CD8-positive, alpha-beta memory T cell (primary cell): ENCODE measurements at regions not wholly inside any gene's neighbourhood (a gene's known extent, or its start where the extent isn't known, plus 50 kb on each side); places are given as distances from the start of the nearest gene placed in this dataset.

Experiments used
- CTCF ChIA-PET: fragments of 350-600 bp; sonication (Branson Sonifier 250); formaldehyde crosslinking; loops from one replicate; lab custom pipeline; 2021; ENCODE audit warnings: antibody characterized with exemption; lab: Charles Lee
- POLR2A ChIA-PET: fragments of 350-600 bp; sonication (Branson Sonifier 250); formaldehyde crosslinking; loops from one replicate; lab custom pipeline; 2021; ENCODE audit warnings: antibody characterized with exemption; lab: Charles Lee
- DNase-seq, 5 donors: peaks; one replicate each; pipeline versions ENCODE4 v3.0.0 to v3.0.0-alpha.2; 2020 to 2022; ENCODE audit warnings: mixed read lengths in 1 of 5
- H3K27ac ChIP-seq: one replicate; pipeline ENCODE4 v1.7.0; 2013; ENCODE audit warnings: low read depth, mild to moderate bottlenecking, low read length, moderate library complexity
- H3K27me3 ChIP-seq: 2 replicates; pipeline ENCODE4 v1.7.0; 2013; ENCODE audit warnings: low read length, mild to moderate bottlenecking; ENCODE audit not compliant: insufficient read depth, poor library complexity, severe bottlenecking
- H3K36me3 ChIP-seq: 2 replicates; pipeline ENCODE4 v1.7.0; 2013; ENCODE audit warnings: mild to moderate bottlenecking, low read length, moderate library complexity; ENCODE audit not compliant: insufficient read depth
- H3K4me1 ChIP-seq: 2 replicates; pipeline ENCODE4 v1.7.0; 2013; ENCODE audit warnings: mild to moderate bottlenecking, low read length, moderate library complexity; ENCODE audit not compliant: insufficient read depth
- H3K4me3 ChIP-seq: 2 replicates; pipeline ENCODE4 v1.7.0; 2013; ENCODE audit warnings: mild to moderate bottlenecking, low read length
- H3K9me3 ChIP-seq: 2 replicates; pipeline ENCODE4 v1.7.0; 2013; ENCODE audit warnings: mild to moderate bottlenecking, low read length
- H3K27ac Mint-ChIP-seq, 8 donors: one replicate each; pipeline ENCODE4 v1.8.0; 2020 to 2021; ENCODE audit warnings: mixed read lengths in 8 of 8, mild to moderate bottlenecking in 6 of 8, inconsistent platforms in 3 of 8, moderate library complexity in 3 of 8
- H3K27me3 Mint-ChIP-seq, 2 donors: one replicate each; pipeline ENCODE4 v1.8.0; 2020 to 2021; ENCODE audit warnings: mixed read lengths in 2 of 2, mild to moderate bottlenecking in 1 of 2, moderate library complexity in 1 of 2
- H3K36me3 Mint-ChIP-seq, 3 donors: one replicate each; pipeline ENCODE4 v1.8.0; 2020 to 2021; ENCODE audit warnings: mixed read lengths in 3 of 3, inconsistent platforms in 1 of 3, mild to moderate bottlenecking in 1 of 3
- H3K4me1 Mint-ChIP-seq, 3 donors: one replicate each; pipeline ENCODE4 v1.8.0; 2020 to 2021; ENCODE audit warnings: mixed read lengths in 3 of 3, inconsistent platforms in 1 of 3, mild to moderate bottlenecking in 1 of 3
- H3K4me3 Mint-ChIP-seq, 7 donors: one replicate each; pipeline ENCODE4 v1.8.0; 2020 to 2021; ENCODE audit warnings: mixed read lengths in 7 of 7, mild to moderate bottlenecking in 6 of 7, moderate library complexity in 4 of 7, inconsistent platforms in 2 of 7
- H3K9me3 Mint-ChIP-seq, 5 donors: one replicate each; pipeline ENCODE4 v1.8.0; 2020 to 2022; ENCODE audit warnings: mixed read lengths in 5 of 5, mild to moderate bottlenecking in 3 of 5, moderate library complexity in 2 of 5, inconsistent platforms in 1 of 5

DNA sequence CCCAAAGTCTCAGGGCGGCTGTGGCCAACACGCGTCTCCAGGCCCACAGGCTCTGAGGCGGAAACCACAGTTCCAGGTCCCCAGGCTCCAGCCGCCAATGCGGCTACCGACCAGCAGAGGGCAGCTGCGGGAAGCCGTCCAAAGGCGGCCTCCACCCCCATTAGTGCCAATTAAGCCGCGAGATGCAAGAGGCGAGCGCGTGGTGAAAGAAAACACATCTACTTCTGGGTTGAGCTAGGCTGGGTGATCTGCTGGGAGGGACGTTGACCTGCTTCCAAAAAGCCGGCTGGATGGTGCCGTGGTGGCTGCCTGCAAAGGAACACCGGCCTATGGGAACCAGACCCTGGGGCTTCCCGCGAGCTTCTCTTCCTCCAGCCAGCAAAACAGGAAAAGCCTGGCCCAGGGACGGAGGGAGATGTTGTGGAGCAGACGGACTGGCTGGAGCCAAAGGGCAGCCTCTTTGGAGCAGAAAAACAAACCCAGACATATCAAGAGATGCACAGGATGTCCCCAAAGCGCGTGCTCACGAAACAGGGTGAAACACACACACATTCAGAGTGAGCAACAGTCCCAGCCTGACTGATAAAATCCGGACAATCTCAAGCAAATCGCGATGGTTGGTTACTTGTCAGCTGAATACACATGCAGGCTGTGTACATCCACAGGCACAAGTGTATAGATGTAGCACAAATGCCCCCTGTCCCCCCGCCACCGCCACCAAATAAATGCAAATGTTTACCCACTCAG, 187.1 kb upstream of the BRINP1 start:
- CTCF ChIA-PET, result no interaction called here
- peak overlapping the region in 1 of 7 donors; percentile 8 for H3K4me3 Mint-ChIP-seq

GRCh38 chr9:119544492-119544891, 175.3 kb upstream of the BRINP1 start:
- no peak overlapping the region for H3K27ac Mint-ChIP-seq
- Histone ChIP-seq H3K4me1 (no peaks in the 10 kb centered on the region), H3K4me3 (no peak overlapping the region), H3K9me3 (no peaks in the 10 kb centered on the region), H3K27ac (no peak overlapping the region), H3K36me3 (no peaks in the 10 kb centered on the region), H3K27me3 (no peaks in the 10 kb centered on the region)
- no peaks in the 10 kb centered on the region for H3K27me3 Mint-ChIP-seq
- ChIA-PET POLR2A (no interaction called here), CTCF (no interaction called here)
- no peak overlapping the region for H3K4me3 Mint-ChIP-seq
- H3K9me3 Mint-ChIP-seq, result peaks cover 0 to 4% (median 1%) of the 10 kb centered on the region in 5 donors
- no peak for DNase-seq
- no peaks in the 10 kb centered on the region for H3K4me1 Mint-ChIP-seq
- no peaks in the 10 kb centered on the region for H3K36me3 Mint-ChIP-seq

More for the DNA sequence above, 187.1 kb upstream of the BRINP1 start:
- Mint-ChIP-seq H3K27ac (no peak overlapping the region), H3K36me3 (no peaks in the 10 kb centered on the region), H3K9me3 (peaks cover 0 to 2% (median 2%) of the 10 kb centered on the region in 5 donors), H3K4me1 (peaks cover 0 to 3% (median 0%) of the 10 kb centered on the region in 3 donors), H3K27me3 (peaks cover 0 to 4% of the 10 kb centered on the region in 2 donors)
- POLR2A ChIA-PET, result no interaction called here
- H3K27ac ChIP-seq, result no peak overlapping the region
- H3K4me1 ChIP-seq, result no peaks in the 10 kb centered on the region
- no peak overlapping the region for H3K4me3 ChIP-seq
- H3K27me3 ChIP-seq, result no peaks in the 10 kb centered on the region
- H3K9me3 ChIP-seq, result no peaks in the 10 kb centered on the region
- peak in 1 of 5 donors; percentile 1 for DNase-seq
- H3K36me3 ChIP-seq, result no peaks in the 10 kb centered on the region

GRCh38 chr9:119537138-119537537, 167.9 kb upstream of the BRINP1 start:
- no peaks in the 10 kb centered on the region for H3K36me3 ChIP-seq
- Mint-ChIP-seq H3K9me3 (peaks cover 0 to 1% (median 0%) of the 10 kb centered on the region in 5 donors), H3K4me3 (no peak overlapping the region), H3K36me3 (no peaks in the 10 kb centered on the region), H3K27me3 (no peaks in the 10 kb centered on the region), H3K27ac (no peak overlapping the region), H3K4me1 (no peaks in the 10 kb centered on the region)
- no peak overlapping the region for H3K27ac ChIP-seq
- DNase-seq, result no peak
- CTCF ChIA-PET, result no interaction called here
- H3K9me3 ChIP-seq, result no peaks in the 10 kb centered on the region
- H3K4me1 ChIP-seq, result no peaks in the 10 kb centered on the region
- H3K4me3 ChIP-seq, result no peak overlapping the region
- POLR2A ChIA-PET, result no interaction called here
- H3K27me3 ChIP-seq, result no peaks in the 10 kb centered on the region

GRCh38 chr9:119533504-119533903, 164.3 kb upstream of the BRINP1 start:
- no peaks in the 10 kb centered on the region for H3K36me3 ChIP-seq
- no peak overlapping the region for H3K4me3 ChIP-seq
- Mint-ChIP-seq H3K27me3 (no peaks in the 10 kb centered on the region), H3K27ac (no peak overlapping the region), H3K36me3 (no peaks in the 10 kb centered on the region), H3K9me3 (peaks cover 0 to 8% (median 0%) of the 10 kb centered on the region in 5 donors), H3K4me3 (no peak overlapping the region), H3K4me1 (no peaks in the 10 kb centered on the region)
- no peaks in the 10 kb centered on the region for H3K27me3 ChIP-seq
- DNase-seq, result no peak
- ChIA-PET CTCF (no interaction called here), POLR2A (no interaction called here)
- H3K4me1 ChIP-seq, result no peaks in the 10 kb centered on the region
- H3K27ac ChIP-seq, result no peak overlapping the region
- no peaks in the 10 kb centered on the region for H3K9me3 ChIP-seq

GRCh38 chr9:119526698-119527097, 157.5 kb upstream of the BRINP1 start:
- H3K4me1 Mint-ChIP-seq, result no peaks in the 10 kb centered on the region
- peaks cover 0 to 8% (median 0%) of the 10 kb centered on the region in 5 donors for H3K9me3 Mint-ChIP-seq
- no peak overlapping the region for H3K27ac Mint-ChIP-seq
- POLR2A ChIA-PET, result no interaction called here
- H3K4me1 ChIP-seq, result no peaks in the 10 kb centered on the region
- no peak overlapping the region for H3K27ac ChIP-seq
- no peaks in the 10 kb centered on the region for H3K36me3 ChIP-seq
- no peaks in the 10 kb centered on the region for H3K9me3 ChIP-seq
- H3K36me3 Mint-ChIP-seq, result no peaks in the 10 kb centered on the region
- no peaks in the 10 kb centered on the region for H3K27me3 ChIP-seq
- H3K27me3 Mint-ChIP-seq, result no peaks in the 10 kb centered on the region
- no peak for DNase-seq
- H3K4me3 Mint-ChIP-seq, result no peak overlapping the region
- no peak overlapping the region for H3K4me3 ChIP-seq
- CTCF ChIA-PET, result no interaction called here

DNA sequence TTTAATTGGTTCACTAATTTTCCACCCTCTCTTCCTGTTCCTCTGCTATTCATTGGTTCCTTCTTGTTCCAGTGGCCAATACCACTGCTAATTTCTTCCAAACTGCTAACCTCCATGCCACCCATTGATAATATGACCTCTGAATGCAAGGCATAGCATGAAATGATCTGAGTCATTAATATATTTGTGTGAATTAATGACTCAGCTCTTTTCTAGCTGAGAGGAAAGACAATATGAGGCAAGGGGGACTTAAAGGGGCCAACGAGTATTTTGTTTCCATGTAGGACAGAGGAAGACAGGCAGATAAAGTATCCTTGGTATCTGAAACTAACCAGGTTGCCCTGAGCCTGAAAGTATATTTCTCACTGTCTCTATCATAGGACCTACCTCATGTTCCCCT, 154.3 kb upstream of the BRINP1 start:
- peaks cover 0 to 4% (median 0%) of the 10 kb centered on the region in 5 donors for H3K9me3 Mint-ChIP-seq
- H3K27ac Mint-ChIP-seq, result no peak overlapping the region
- H3K9me3 ChIP-seq, result no peaks in the 10 kb centered on the region
- H3K4me3 Mint-ChIP-seq, result no peak overlapping the region
- no peaks in the 10 kb centered on the region for H3K36me3 Mint-ChIP-seq
- no peaks in the 10 kb centered on the region for H3K27me3 Mint-ChIP-seq
- no peaks in the 10 kb centered on the region for H3K36me3 ChIP-seq
- no peak overlapping the region for H3K4me3 ChIP-seq
- no peaks in the 10 kb centered on the region for H3K4me1 Mint-ChIP-seq
- H3K4me1 ChIP-seq, result no peaks in the 10 kb centered on the region
- H3K27ac ChIP-seq, result no peak overlapping the region
- CTCF ChIA-PET, result no interaction called here
- DNase-seq, result no peak
- POLR2A ChIA-PET, result no interaction called here
- no peaks in the 10 kb centered on the region for H3K27me3 ChIP-seq

DNA sequence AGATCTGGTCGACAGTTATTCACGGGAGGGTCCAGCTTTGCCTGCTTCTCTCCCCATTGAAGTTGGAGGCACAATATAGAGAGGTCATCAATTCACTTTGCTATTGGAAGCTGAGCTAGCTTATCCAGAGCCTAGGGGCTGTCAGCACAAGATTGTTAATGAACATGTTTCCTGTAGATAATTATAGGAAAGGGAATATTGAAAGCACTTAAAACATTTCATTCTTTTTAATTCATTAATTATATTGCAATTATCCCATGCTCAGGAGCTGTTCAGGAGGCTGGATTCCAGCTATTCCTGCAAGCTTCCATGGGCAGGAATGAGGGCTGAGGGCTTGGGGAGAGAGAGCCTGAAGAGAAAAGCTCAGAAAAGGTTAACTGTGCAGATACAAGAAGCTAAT, 153.1 kb upstream of the BRINP1 start:
- POLR2A ChIA-PET, result no interaction called here
- no peak overlapping the region for H3K4me3 ChIP-seq
- no peaks in the 10 kb centered on the region for H3K36me3 Mint-ChIP-seq
- H3K27ac Mint-ChIP-seq, result no peak overlapping the region
- H3K9me3 Mint-ChIP-seq, result peaks cover 0 to 4% (median 0%) of the 10 kb centered on the region in 5 donors
- no peak overlapping the region for H3K27ac ChIP-seq
- no peaks in the 10 kb centered on the region for H3K27me3 Mint-ChIP-seq
- H3K36me3 ChIP-seq, result no peaks in the 10 kb centered on the region
- no peaks in the 10 kb centered on the region for H3K9me3 ChIP-seq
- no peaks in the 10 kb centered on the region for H3K27me3 ChIP-seq
- CTCF ChIA-PET, result no interaction called here
- H3K4me1 Mint-ChIP-seq, result no peaks in the 10 kb centered on the region
- no peaks in the 10 kb centered on the region for H3K4me1 ChIP-seq
- H3K4me3 Mint-ChIP-seq, result no peak overlapping the region
- DNase-seq, result no peak

- H3K27me3 Mint-ChIP-seq, result peaks cover 0 to 2% of the 10 kb centered on the region in 2 donors
- no peaks in the 10 kb centered on the region for H3K36me3 Mint-ChIP-seq
- H3K27ac ChIP-seq, result no peak overlapping the region
- no peak for DNase-seq
- H3K9me3 ChIP-seq, result no peaks in the 10 kb centered on the region
- no peaks in the 10 kb centered on the region for H3K4me1 Mint-ChIP-seq
- H3K4me1 ChIP-seq, result no peaks in the 10 kb centered on the region
- POLR2A ChIA-PET, result no interaction called here
- no peak overlapping the region for H3K4me3 ChIP-seq
- CTCF ChIA-PET, result no interaction called here
- H3K9me3 Mint-ChIP-seq, result peaks cover 0 to 10% (median 8%) of the 10 kb centered on the region in 5 donors
- H3K36me3 ChIP-seq, result no peaks in the 10 kb centered on the region
- H3K27me3 ChIP-seq, result no peaks in the 10 kb centered on the region
- H3K27ac Mint-ChIP-seq, result no peak overlapping the region
- H3K4me3 Mint-ChIP-seq, result no peak overlapping the region
These were observed 140.2 kb upstream of the BRINP1 start for GRCh38 chr9:119509291-119509905.
